ENCODE measurements at regions not wholly inside any gene's neighbourhood (a gene's known extent, or its start where the extent isn't known, plus 50 kb on each side); places are given as distances from the start of the nearest gene placed in this dataset.

GRCh38 chr3:81394651-81395524 lies 366.6 kb downstream of the GBE1 start:
- H3K36me3 Mint-ChIP-seq (ENCODE audit: low read depth), result no peaks in the 10 kb centered on the region
- no peaks in the 10 kb centered on the region for H3K4me1 Mint-ChIP-seq (ENCODE audit: low read depth)
- no peaks in the 10 kb centered on the region for H3K9me3 Mint-ChIP-seq
- H3K27me3 Mint-ChIP-seq (ENCODE audit: insufficient read depth), result no peaks in the 10 kb centered on the region
- DNase-seq (ENCODE audit: low spot score), result no peak
- no peak overlapping the region for H3K27ac Mint-ChIP-seq
- no peak overlapping the region for H3K4me3 Mint-ChIP-seq
- intact Hi-C loops (cut with micrococcal nuclease), result no loop called here

- intact Hi-C loops (cut with micrococcal nuclease), result no loop called here
- H3K4me1 Mint-ChIP-seq (ENCODE audit: low read depth), result no peaks in the 10 kb centered on the region
- H3K27ac Mint-ChIP-seq, result no peak overlapping the region
- H3K9me3 Mint-ChIP-seq, result no peaks in the 10 kb centered on the region
- H3K4me3 Mint-ChIP-seq, result no peak overlapping the region
- no peaks in the 10 kb centered on the region for H3K36me3 Mint-ChIP-seq (ENCODE audit: low read depth)
- DNase-seq (ENCODE audit: low spot score), result no peak
- H3K27me3 Mint-ChIP-seq (ENCODE audit: insufficient read depth), result no peaks in the 10 kb centered on the region
Measured at GRCh38 chr3:81393251-81393650, 368.2 kb downstream of the GBE1 start.

GRCh38 chr3:81390796-81391195 lies 370.6 kb downstream of the GBE1 start:
- intact Hi-C loops (cut with micrococcal nuclease), result no loop called here
- Mint-ChIP-seq H3K27ac (no peak overlapping the region), H3K9me3 (no peaks in the 10 kb centered on the region), H3K4me1 (ENCODE audit: low read depth) (no peaks in the 10 kb centered on the region), H3K4me3 (no peak overlapping the region), H3K36me3 (ENCODE audit: low read depth) (no peaks in the 10 kb centered on the region), H3K27me3 (ENCODE audit: insufficient read depth) (no peaks in the 10 kb centered on the region)
- no peak for DNase-seq (ENCODE audit: low spot score)

GRCh38 chr3:81388191-81388590 lies 373.3 kb downstream of the GBE1 start:
- Mint-ChIP-seq H3K4me3 (no peak overlapping the region), H3K9me3 (no peaks in the 10 kb centered on the region), H3K27ac (no peak overlapping the region), H3K4me1 (ENCODE audit: low read depth) (no peaks in the 10 kb centered on the region), H3K36me3 (ENCODE audit: low read depth) (no peaks in the 10 kb centered on the region), H3K27me3 (ENCODE audit: insufficient read depth) (no peaks in the 10 kb centered on the region)
- intact Hi-C loops (cut with micrococcal nuclease), result no loop called here
- DNase-seq (ENCODE audit: low spot score), result no peak

GRCh38 chr3:81382470-81382869 lies 379.0 kb downstream of the GBE1 start:
- no peaks in the 10 kb centered on the region for H3K4me1 Mint-ChIP-seq (ENCODE audit: low read depth)
- intact Hi-C loops (cut with micrococcal nuclease), result no loop called here
- no peak overlapping the region for H3K4me3 Mint-ChIP-seq
- no peak for DNase-seq (ENCODE audit: low spot score)
- no peaks in the 10 kb centered on the region for H3K27me3 Mint-ChIP-seq (ENCODE audit: insufficient read depth)
- peaks cover 6% of the 10 kb centered on the region for H3K9me3 Mint-ChIP-seq
- no peaks in the 10 kb centered on the region for H3K36me3 Mint-ChIP-seq (ENCODE audit: low read depth)
- H3K27ac Mint-ChIP-seq, result no peak overlapping the region

GRCh38 chr3:81380234-81380633 lies 381.2 kb downstream of the GBE1 start:
- no peaks in the 10 kb centered on the region for H3K27me3 Mint-ChIP-seq (ENCODE audit: insufficient read depth)
- H3K27ac Mint-ChIP-seq, result no peak overlapping the region
- DNase-seq (ENCODE audit: low spot score), result no peak
- no peak overlapping the region for H3K4me3 Mint-ChIP-seq
- no peaks in the 10 kb centered on the region for H3K4me1 Mint-ChIP-seq (ENCODE audit: low read depth)
- peaks cover 6% of the 10 kb centered on the region for H3K9me3 Mint-ChIP-seq
- H3K36me3 Mint-ChIP-seq (ENCODE audit: low read depth), result no peaks in the 10 kb centered on the region
- intact Hi-C loops (cut with micrococcal nuclease), result no loop called here

GRCh38 chr3:81378552-81379293 lies 382.7 kb downstream of the GBE1 start:
- Mint-ChIP-seq H3K4me3 (no peak overlapping the region), H3K9me3 (peaks cover 6% of the 10 kb centered on the region), H3K27me3 (ENCODE audit: insufficient read depth) (no peaks in the 10 kb centered on the region), H3K36me3 (ENCODE audit: low read depth) (no peaks in the 10 kb centered on the region), H3K27ac (no peak overlapping the region), H3K4me1 (ENCODE audit: low read depth) (no peaks in the 10 kb centered on the region)
- no peak for DNase-seq (ENCODE audit: low spot score)
- intact Hi-C loops (cut with micrococcal nuclease), result no loop called here

GRCh38 chr3:81375921-81376320 lies 385.5 kb downstream of the GBE1 start:
- intact Hi-C loops (cut with micrococcal nuclease), result no loop called here
- no peaks in the 10 kb centered on the region for H3K9me3 Mint-ChIP-seq
- no peaks in the 10 kb centered on the region for H3K27me3 Mint-ChIP-seq (ENCODE audit: insufficient read depth)
- DNase-seq (ENCODE audit: low spot score), result no peak
- no peak overlapping the region for H3K4me3 Mint-ChIP-seq
- no peaks in the 10 kb centered on the region for H3K36me3 Mint-ChIP-seq (ENCODE audit: low read depth)
- no peak overlapping the region for H3K27ac Mint-ChIP-seq
- H3K4me1 Mint-ChIP-seq (ENCODE audit: low read depth), result no peaks in the 10 kb centered on the region

GRCh38 chr3:81364411-81364810 lies 397.0 kb downstream of the GBE1 start:
- intact Hi-C loops (cut with micrococcal nuclease), result no loop called here
- Mint-ChIP-seq H3K4me1 (ENCODE audit: low read depth) (no peaks in the 10 kb centered on the region), H3K9me3 (peaks cover 4% of the 10 kb centered on the region), H3K36me3 (ENCODE audit: low read depth) (no peaks in the 10 kb centered on the region), H3K27me3 (ENCODE audit: insufficient read depth) (no peaks in the 10 kb centered on the region), H3K27ac (no peak overlapping the region), H3K4me3 (no peak overlapping the region)
- no peak for DNase-seq (ENCODE audit: low spot score)

GRCh38 chr3:81363816-81364215 lies 397.6 kb downstream of the GBE1 start:
- H3K36me3 Mint-ChIP-seq (ENCODE audit: low read depth), result no peaks in the 10 kb centered on the region
- H3K4me1 Mint-ChIP-seq (ENCODE audit: low read depth), result no peaks in the 10 kb centered on the region
- H3K4me3 Mint-ChIP-seq, result no peak overlapping the region
- H3K9me3 Mint-ChIP-seq, result peaks cover 4% of the 10 kb centered on the region
- H3K27ac Mint-ChIP-seq, result no peak overlapping the region
- DNase-seq (ENCODE audit: low spot score), result no peak
- no peaks in the 10 kb centered on the region for H3K27me3 Mint-ChIP-seq (ENCODE audit: insufficient read depth)
- intact Hi-C loops (cut with micrococcal nuclease), result no loop called here

GRCh38 chr3:81354119-81354518 lies 407.3 kb downstream of the GBE1 start:
- intact Hi-C loops (cut with micrococcal nuclease), result no loop called here
- H3K4me1 Mint-ChIP-seq (ENCODE audit: low read depth), result no peaks in the 10 kb centered on the region

GRCh38 chr3:81352867-81353266 lies 408.6 kb downstream of the GBE1 start:
- DNase-seq (ENCODE audit: low spot score), result no peak
- Mint-ChIP-seq H3K4me3 (no peak overlapping the region), H3K27ac (no peak overlapping the region), H3K36me3 (ENCODE audit: low read depth) (no peaks in the 10 kb centered on the region), H3K27me3 (ENCODE audit: insufficient read depth) (no peaks in the 10 kb centered on the region), H3K9me3 (no peaks in the 10 kb centered on the region), H3K4me1 (ENCODE audit: low read depth) (no peaks in the 10 kb centered on the region)
- intact Hi-C loops (cut with micrococcal nuclease), result no loop called here

More at GRCh38 chr3:81354119-81354518, 407.3 kb downstream of the GBE1 start:
- no peak for DNase-seq (ENCODE audit: low spot score)
- no peaks in the 10 kb centered on the region for H3K27me3 Mint-ChIP-seq (ENCODE audit: insufficient read depth)
- H3K36me3 Mint-ChIP-seq (ENCODE audit: low read depth), result no peaks in the 10 kb centered on the region
- no peak overlapping the region for H3K4me3 Mint-ChIP-seq
- H3K9me3 Mint-ChIP-seq, result no peaks in the 10 kb centered on the region
- no peak overlapping the region for H3K27ac Mint-ChIP-seq

- DNase-seq (ENCODE audit: low spot score), result no peak
- Mint-ChIP-seq H3K4me1 (ENCODE audit: low read depth) (no peaks in the 10 kb centered on the region), H3K9me3 (no peaks in the 10 kb centered on the region), H3K36me3 (ENCODE audit: low read depth) (no peaks in the 10 kb centered on the region), H3K27me3 (ENCODE audit: insufficient read depth) (no peaks in the 10 kb centered on the region), H3K27ac (no peak overlapping the region), H3K4me3 (no peak overlapping the region)
- intact Hi-C loops (cut with micrococcal nuclease), result no loop called here
Measured at GRCh38 chr3:81349816-81350340, 411.6 kb downstream of the GBE1 start.
